ENCODE measurements at regions not wholly inside any gene's neighbourhood (a gene's known extent, or its start where the extent isn't known, plus 50 kb on each side); places are given as distances from the start of the nearest gene placed in this dataset.

- TF ChIP-seq EZH2 (IDR thresholded peaks at IDR 0.05; ENCODE audit: low read depth, unreplicated experiment) (no peak), CTCF (conservative IDR thresholded peaks at IDR 0.05; ENCODE audit: low read depth in 2 of 2) (no peak), POLR2AphosphoS5 (IDR thresholded peaks at IDR 0.05; ENCODE audit: low read depth) (no peak), JUNB (IDR thresholded peaks at IDR 0.05; ENCODE audit: unreplicated experiment) (no peak), NANOG (IDR thresholded peaks at IDR 0.05; ENCODE audit: borderline replicate concordance) (no peak), CREB1 (CRISPR knock-in tag; IDR thresholded peaks at IDR 0.05; ENCODE audit: low read depth) (no peak)
These were observed 353.7 kb downstream of the FRK start for GRCh38 chr6:115706981-115707380.

Data from GM23338 (cell line).